ENCODE measurements at regions not wholly inside any gene's neighbourhood (a gene's known extent, or its start where the extent isn't known, plus 50 kb on each side); places are given as distances from the start of the nearest gene placed in this dataset.

DNA sequence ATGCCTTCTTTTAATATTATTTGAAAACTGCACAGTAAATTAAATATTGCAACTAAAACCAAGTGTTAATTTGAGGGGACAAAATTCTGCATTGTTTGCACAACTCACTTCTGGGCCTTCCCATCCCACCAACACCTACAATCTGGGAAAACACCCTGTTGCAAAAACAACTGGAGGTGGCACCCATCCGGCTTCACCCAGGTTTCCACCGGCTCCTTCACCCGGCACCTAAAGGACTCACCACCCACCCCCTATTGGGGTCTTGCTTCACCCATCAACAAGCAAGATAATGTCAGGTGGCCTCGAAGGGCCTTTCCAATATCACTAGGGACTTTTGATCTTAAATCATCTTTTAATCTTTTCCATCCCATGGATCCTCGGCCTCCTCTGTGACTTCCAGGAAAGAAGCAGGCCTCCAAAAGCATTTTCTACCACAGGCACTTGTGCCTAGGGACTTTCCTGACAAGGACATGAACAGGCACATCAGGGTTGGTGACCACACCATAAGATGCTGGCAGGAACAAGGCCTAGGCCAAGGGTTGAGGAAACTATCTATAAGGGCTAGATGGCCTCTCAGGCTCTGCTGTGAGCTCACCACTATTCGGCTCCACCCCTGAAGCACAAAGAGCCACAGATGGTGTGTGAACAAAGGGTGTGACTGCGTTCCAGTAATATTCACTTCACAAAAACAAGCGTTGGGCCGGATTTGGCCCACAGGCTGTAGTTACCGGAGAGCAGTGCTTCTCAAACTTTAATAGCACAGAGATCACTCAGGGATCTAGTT is 205.1 kb downstream of the AUH start:
- H3K9me3 ChIP-seq (ENCODE audit: low read depth, low read length) = no peaks in the 10 kb centered on the region
- H3K4me3 ChIP-seq (ENCODE audit: low read length) = no peak overlapping the region
- no peaks in the 10 kb centered on the region for H3K27me3 ChIP-seq (ENCODE audit: insufficient read depth, low read length)
- peaks cover 18% of the 10 kb centered on the region for H3K4me1 ChIP-seq (ENCODE audit: insufficient read depth, low read length)

DNA sequence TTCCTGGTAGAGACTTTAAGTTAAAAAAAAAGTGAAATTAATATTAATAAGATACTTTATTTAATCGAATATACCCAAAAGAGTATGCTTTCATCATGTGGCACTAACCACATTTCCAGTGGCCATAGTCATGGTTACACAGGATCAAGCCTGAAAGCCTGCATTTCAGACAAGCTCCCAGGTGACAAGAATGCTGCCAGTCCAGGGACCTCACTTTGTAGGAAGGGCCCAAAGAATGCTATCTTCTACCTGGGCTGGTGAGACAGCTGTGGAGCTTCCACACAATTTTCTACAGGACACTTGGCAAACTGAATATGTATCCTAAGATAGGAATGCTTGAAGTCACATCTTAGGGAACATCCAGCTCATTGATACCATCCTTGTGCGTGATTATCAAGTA is 203.8 kb downstream of the AUH start:
- Histone ChIP-seq H3K4me1 (ENCODE audit: insufficient read depth, low read length) (peaks cover 23% of the 10 kb centered on the region), H3K4me3 (ENCODE audit: low read length) (no peak overlapping the region), H3K9me3 (ENCODE audit: low read depth, low read length) (no peaks in the 10 kb centered on the region), H3K27me3 (ENCODE audit: insufficient read depth, low read length) (no peaks in the 10 kb centered on the region)

DNA sequence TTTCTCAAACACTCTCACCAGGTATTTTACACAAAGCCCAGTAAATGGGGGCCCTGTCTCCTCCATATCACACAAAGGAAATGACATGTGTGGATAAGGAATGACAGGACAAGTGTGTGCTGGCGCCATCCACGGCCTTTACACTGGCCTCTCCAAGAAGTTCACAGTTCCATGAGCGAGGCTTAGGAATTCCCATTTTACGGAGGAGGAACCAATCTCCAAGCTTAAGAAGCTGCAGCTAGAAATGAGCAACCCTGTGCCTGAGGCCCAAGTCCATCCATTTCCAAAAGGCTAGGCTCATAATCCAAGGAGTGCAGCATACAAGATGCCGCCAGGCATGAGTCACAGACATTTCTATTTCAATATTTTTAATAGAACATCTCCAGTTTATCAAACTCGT is 203.4 kb downstream of the AUH start:
- H3K4me1 ChIP-seq (ENCODE audit: insufficient read depth, low read length) = peaks cover 27% of the 10 kb centered on the region
- H3K4me3 ChIP-seq (ENCODE audit: low read length) = no peak overlapping the region
- no peaks in the 10 kb centered on the region for H3K9me3 ChIP-seq (ENCODE audit: low read depth, low read length)
- H3K27me3 ChIP-seq (ENCODE audit: insufficient read depth, low read length) = no peaks in the 10 kb centered on the region

DNA sequence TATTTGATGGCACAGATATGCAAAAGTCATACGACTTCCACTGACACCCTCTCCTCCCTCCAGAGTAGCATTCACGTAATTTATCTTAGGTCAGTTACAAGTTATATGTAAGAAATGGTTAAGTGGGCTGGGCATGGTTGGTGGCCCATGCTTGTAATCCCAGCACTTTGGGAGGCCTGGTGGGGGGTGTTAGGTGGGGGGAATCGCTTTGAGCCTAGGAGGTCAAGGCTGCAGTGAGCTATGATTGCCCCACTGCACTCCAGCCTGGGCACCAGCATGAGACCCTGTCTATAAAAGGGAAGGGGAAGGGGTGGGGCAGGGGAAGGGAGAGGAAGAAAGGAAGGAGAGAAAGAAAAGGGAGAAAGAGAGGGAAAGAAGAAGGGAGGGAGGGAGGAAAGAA is 202.8 kb downstream of the AUH start:
- Histone ChIP-seq H3K9me3 (ENCODE audit: low read depth, low read length) (no peaks in the 10 kb centered on the region), H3K4me3 (ENCODE audit: low read length) (no peak overlapping the region), H3K27me3 (ENCODE audit: insufficient read depth, low read length) (no peaks in the 10 kb centered on the region), H3K4me1 (ENCODE audit: insufficient read depth, low read length) (peaks cover 33% of the 10 kb centered on the region)

DNA sequence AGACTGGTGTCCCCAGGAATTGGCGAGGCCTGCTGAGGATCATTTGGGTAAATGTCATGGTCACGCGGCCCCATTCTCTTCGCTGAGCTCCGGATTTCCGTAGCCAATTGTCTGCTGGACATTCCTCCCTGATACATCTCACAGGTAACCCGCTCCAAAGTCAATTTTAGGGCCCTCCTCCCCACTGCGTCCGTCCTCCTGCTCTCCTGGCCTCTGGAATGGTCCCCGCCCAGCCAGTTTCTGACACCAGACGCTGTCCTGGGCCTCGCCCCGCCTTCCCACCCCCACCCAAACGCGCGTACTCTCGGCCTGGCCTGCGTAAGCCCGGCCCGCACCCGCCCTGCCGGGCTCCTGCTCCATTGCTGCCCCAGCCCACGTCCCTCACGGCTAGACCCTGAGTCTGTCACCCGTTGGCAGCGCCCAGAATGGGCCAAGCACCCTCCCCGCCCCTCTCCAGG is 202.0 kb downstream of the AUH start:
- peaks cover 41% of the 10 kb centered on the region for H3K4me1 ChIP-seq (ENCODE audit: insufficient read depth, low read length)
- H3K27me3 ChIP-seq (ENCODE audit: insufficient read depth, low read length) = no peaks in the 10 kb centered on the region
- H3K4me3 ChIP-seq (ENCODE audit: low read length) = no peak overlapping the region
- no peaks in the 10 kb centered on the region for H3K9me3 ChIP-seq (ENCODE audit: low read depth, low read length)

DNA sequence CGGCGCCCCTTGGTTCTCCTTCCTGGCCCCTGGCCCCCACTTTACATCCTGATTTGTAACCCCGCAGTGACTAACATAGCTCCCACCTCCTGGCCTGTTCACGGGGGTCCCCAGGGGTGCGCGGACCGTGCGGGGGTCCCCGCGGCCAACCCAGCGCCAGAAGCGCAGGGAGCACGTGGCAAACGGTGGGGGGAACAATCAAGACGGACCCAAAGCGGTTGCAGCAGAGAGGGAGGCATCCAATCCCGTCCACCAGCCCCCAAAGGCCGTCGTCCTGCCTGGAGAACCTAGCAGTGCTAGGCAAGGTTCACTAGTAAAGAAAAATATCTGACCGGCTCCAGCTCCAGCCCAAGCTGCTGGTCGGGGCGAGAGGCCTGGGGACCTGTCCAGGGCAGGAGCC is 201.5 kb downstream of the AUH start:
- Histone ChIP-seq H3K4me1 (ENCODE audit: insufficient read depth, low read length) (peaks cover 46% of the 10 kb centered on the region), H3K27me3 (ENCODE audit: insufficient read depth, low read length) (no peaks in the 10 kb centered on the region), H3K4me3 (ENCODE audit: low read length) (no peak overlapping the region), H3K9me3 (ENCODE audit: low read depth, low read length) (no peaks in the 10 kb centered on the region)

DNA sequence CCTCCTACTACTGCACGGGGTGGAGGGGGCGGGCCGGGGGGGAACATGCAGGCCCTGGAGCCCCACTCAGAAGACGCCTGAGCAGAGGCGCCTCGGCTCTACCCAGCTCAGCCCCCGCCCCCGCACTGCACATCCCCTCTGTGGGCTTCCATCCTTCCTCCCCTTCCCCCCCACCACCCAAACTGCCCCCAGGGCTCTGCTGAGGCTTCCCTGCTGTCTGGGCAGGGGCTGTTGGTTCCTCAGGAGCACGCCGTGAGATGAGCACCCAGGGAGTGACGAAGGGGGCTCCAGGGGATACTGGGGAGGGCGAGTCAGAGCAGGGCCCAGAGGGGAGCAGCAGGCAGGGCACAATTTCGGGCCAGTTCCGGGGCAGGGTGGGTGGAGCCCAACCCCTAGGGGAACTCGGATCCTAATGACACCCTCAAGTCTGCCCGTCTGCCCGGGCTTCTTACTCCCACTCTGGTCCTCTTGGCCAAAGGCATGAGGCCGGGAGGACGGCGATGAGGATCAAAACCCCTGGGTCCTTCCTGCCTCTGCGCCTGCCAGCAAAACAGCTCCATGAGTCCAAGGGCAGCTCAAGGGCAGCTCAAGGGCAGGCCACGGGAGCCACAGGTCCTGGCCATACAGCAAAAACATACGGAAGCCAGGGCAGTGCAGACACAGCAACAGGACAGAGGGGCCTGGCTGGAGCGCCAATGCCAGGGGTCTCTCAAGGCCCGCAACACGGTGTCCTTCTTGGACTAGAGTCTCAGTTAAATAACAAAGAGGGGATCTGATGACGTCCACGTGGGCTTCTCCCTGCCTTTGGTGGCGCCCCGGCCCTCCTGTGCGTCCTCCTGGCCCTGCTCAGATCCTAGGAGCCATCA is 200.9 kb downstream of the AUH start:
- no peaks in the 10 kb centered on the region for H3K9me3 ChIP-seq (ENCODE audit: low read depth, low read length)
- no peaks in the 10 kb centered on the region for H3K27me3 ChIP-seq (ENCODE audit: insufficient read depth, low read length)
- H3K4me3 ChIP-seq (ENCODE audit: low read length) = no peak overlapping the region
- peaks cover 45% of the 10 kb centered on the region for H3K4me1 ChIP-seq (ENCODE audit: insufficient read depth, low read length)

DNA sequence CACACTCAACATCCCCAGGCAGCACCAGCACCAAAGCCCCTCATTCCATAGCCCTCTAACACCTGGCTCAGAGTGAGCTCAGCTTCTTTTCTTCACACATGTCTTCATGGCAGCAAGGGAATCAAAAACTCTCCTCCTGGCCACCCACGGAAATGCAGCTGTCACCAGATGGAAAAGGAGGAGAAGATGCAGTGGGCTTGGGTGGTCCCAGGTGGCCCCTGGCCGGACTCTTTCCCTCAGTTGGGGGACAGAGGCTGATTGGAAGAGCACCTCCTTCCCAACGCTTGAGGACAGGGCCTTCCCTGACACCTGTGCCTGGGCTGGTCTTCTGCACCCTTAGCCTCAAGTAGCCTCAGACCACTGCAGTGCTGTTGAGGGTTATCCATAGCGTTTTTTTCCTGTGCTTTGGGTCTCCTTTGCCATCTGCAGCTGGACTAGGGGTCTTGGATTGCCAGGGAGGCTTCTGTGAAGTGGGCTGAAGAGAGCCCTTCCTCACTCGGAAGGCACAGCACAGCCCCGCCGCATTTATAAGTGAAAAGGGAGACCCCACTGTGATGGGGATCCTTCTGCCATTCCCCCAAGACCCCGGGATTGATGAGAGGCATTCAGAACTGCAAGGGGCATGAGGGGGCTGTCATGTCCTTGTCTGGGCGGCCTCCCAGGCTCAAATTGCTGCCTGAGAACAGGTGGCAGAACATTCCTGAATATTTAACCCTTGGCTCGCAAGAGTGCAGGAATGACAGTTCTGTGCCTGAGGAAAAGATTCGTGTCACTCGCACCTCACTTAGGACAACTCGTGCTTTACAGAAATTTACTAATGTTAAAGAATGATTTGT is 200.0 kb downstream of the AUH start:
- Histone ChIP-seq H3K4me1 (ENCODE audit: insufficient read depth, low read length) (peaks cover 41% of the 10 kb centered on the region), H3K27me3 (ENCODE audit: insufficient read depth, low read length) (no peaks in the 10 kb centered on the region), H3K4me3 (ENCODE audit: low read length) (no peak overlapping the region), H3K9me3 (ENCODE audit: low read depth, low read length) (no peaks in the 10 kb centered on the region)

DNA sequence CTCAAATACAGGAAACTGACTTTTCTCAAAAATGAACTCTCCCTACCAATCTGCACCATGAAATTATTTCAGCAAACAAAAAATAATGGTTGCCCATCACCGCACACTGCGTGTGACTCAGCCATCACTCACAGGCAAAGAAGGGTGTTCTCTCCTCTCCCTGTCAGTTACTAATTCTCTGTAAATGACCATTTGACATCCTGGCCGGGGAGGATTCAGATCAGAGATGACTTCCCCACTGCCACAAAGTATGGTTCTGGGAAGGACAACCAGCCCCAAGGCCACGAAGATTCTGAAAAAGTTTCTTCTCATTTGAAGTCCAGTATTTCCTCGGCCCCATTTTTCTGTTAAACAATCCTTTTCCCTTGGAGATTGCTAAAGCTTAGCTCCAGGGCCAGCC is 199.4 kb downstream of the AUH start:
- Histone ChIP-seq H3K27me3 (ENCODE audit: insufficient read depth, low read length) (no peaks in the 10 kb centered on the region), H3K9me3 (ENCODE audit: low read depth, low read length) (no peaks in the 10 kb centered on the region), H3K4me1 (ENCODE audit: insufficient read depth, low read length) (peaks cover 41% of the 10 kb centered on the region), H3K4me3 (ENCODE audit: low read length) (no peak overlapping the region)

DNA sequence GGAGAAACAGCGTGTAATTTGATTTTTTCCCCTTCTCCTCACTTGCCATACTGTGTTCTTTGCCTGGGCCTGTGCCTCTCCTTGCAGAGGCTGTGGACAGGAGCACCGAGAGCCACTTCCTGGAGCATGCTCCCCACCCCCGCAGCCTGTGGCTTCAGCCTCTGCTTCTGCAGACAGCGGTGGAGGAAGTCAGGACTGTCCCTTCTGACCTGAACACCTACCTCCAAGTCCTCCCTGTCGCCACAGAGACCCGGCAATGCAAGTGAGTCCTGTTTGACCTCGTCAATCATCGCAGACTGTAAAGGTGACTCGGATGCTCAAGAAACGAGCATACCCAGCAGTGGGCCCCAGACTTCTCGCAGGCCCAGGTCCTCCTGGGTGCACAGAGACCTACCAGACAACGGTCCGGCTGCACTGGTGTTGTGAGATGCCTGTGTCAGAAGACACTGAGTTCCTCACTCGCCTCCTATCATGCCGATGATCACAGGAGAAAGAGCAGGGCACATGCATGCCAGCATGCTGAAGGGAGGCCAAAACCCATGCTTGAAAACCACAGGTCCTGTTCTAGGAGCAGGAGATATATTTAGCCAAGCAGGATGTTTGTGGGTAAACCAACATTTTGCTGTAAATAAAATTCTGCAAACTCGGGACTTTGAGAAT is 198.8 kb downstream of the AUH start:
- Histone ChIP-seq H3K27me3 (ENCODE audit: insufficient read depth, low read length) (no peaks in the 10 kb centered on the region), H3K4me3 (ENCODE audit: low read length) (no peak overlapping the region), H3K9me3 (ENCODE audit: low read depth, low read length) (no peaks in the 10 kb centered on the region), H3K4me1 (ENCODE audit: insufficient read depth, low read length) (peaks cover 41% of the 10 kb centered on the region)

DNA sequence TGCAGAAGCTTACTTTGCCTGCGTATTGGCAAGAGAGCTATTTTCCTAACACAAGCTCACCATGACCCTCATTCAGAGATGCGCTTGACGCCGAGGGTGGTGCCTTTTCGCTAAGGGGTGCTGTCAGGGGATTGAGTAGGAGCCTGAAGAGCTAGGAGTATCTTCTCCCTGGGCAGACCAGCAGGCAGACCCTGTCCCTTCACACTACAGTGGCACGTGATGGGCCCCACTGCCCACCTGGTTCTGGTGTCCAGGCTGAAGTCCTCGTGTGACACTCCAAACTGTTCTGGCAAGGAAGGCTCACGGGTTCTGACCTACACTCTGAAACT is 198.3 kb downstream of the AUH start:
- no peaks in the 10 kb centered on the region for H3K9me3 ChIP-seq (ENCODE audit: low read depth, low read length)
- no peak overlapping the region for H3K4me3 ChIP-seq (ENCODE audit: low read length)
- no peaks in the 10 kb centered on the region for H3K27me3 ChIP-seq (ENCODE audit: insufficient read depth, low read length)
- peaks cover 41% of the 10 kb centered on the region for H3K4me1 ChIP-seq (ENCODE audit: insufficient read depth, low read length)

DNA sequence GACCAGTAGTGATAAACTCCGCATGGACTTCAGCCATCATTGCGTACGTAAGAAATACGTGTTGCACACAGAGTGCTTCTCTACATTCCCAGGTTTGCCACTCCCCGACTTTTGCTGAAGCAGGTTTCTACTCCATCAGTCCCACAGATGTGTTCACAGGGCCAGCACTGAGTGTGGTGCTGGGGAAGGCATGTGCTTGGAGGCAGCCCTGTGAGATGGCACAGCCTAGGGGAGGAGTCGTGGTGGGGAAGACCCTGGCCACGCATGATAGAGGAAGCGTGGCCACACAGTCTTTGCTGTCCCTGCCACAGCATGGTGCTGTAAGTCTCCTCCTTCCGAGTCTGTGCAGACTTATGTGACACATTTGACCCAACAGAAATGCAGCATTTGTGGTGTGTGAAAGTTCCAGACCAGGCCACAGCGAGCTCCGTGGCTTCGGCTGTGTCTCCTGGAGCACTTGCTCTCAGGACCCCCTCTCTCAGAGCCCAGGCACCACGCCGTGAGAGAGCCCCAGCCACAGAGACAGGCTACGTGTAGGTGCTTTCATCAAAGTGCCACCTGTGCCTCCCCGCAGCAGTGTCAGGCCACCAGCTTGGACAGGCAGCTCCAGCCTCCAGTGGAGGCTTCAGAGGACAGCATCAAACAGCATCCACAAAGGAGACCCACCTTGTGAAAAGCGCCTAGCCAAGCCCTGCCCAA is 197.8 kb downstream of the AUH start:
- no peak overlapping the region for H3K4me3 ChIP-seq (ENCODE audit: low read length)
- peaks cover 41% of the 10 kb centered on the region for H3K4me1 ChIP-seq (ENCODE audit: insufficient read depth, low read length)
- H3K27me3 ChIP-seq (ENCODE audit: insufficient read depth, low read length) = no peaks in the 10 kb centered on the region
- H3K9me3 ChIP-seq (ENCODE audit: low read depth, low read length) = no peaks in the 10 kb centered on the region

Data from mononuclear cell (primary cell).